ENCODE measurements at regions not wholly inside any gene's neighbourhood (a gene's known extent, or its start where the extent isn't known, plus 50 kb on each side); places are given as distances from the start of the nearest gene placed in this dataset.

DNA sequence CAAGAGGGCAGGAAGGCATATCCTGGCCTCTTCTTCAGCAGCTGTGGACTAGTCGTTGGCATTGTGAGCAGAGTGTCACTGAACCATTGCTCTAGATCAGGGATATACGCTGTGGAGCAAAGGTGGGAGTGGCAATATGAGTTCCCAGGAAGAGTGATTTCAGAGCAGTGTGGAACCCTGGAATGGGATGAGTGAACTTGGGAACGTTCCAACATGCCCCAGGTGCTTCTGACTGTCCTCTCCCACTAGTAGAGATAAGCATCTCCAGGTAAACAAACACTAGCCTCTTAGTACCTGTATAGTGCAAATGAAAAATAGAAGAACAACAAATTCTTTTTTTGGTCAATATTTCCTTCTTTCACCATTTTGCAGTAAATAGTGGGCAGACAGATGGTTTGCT is 123.6 kb upstream of the VEPH1 start:
- no peak for ATAC-seq
- TF ChIP-seq, protein P1, sequence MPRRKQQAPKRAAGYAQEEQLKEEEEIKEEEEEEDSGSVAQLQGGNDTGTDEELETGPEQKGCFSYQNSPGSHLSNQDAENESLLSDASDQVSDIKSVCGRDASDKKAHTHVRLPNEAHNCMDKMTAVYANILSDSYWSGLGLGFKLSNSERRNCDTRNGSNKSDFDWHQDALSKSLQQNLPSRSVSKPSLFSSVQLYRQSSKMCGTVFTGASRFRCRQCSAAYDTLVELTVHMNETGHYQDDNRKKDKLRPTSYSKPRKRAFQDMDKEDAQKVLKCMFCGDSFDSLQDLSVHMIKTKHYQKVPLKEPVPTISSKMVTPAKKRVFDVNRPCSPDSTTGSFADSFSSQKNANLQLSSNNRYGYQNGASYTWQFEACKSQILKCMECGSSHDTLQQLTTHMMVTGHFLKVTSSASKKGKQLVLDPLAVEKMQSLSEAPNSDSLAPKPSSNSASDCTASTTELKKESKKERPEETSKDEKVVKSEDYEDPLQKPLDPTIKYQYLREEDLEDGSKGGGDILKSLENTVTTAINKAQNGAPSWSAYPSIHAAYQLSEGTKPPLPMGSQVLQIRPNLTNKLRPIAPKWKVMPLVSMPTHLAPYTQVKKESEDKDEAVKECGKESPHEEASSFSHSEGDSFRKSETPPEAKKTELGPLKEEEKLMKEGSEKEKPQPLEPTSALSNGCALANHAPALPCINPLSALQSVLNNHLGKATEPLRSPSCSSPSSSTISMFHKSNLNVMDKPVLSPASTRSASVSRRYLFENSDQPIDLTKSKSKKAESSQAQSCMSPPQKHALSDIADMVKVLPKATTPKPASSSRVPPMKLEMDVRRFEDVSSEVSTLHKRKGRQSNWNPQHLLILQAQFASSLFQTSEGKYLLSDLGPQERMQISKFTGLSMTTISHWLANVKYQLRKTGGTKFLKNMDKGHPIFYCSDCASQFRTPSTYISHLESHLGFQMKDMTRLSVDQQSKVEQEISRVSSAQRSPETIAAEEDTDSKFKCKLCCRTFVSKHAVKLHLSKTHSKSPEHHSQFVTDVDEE (CRISPR knock-in tag; IDR thresholded peaks at IDR 0.05), result no peak
- TF ChIP-seq SNAI2 (CRISPR knock-in tag; IDR thresholded peaks at IDR 0.05) (no peak), ZNF8 (CRISPR knock-in tag; IDR thresholded peaks at IDR 0.05) (no peak), TCF4 (CRISPR knock-in tag; IDR thresholded peaks at IDR 0.05; ENCODE audit: borderline replicate concordance) (no peak), ESRRG (CRISPR knock-in tag; IDR thresholded peaks at IDR 0.05) (no peak), PPARA (CRISPR knock-in tag; IDR thresholded peaks at IDR 0.05; ENCODE audit: borderline replicate concordance) (no peak), ZFP30 (CRISPR knock-in tag; IDR thresholded peaks at IDR 0.05) (no peak), ZC3H10 (CRISPR knock-in tag; IDR thresholded peaks at IDR 0.05) (no peak), GLIS3 (CRISPR knock-in tag; IDR thresholded peaks at IDR 0.05) (no peak), ZFP3 (CRISPR knock-in tag; IDR thresholded peaks at IDR 0.05) (no peak)
- TF ChIP-seq, protein P2, sequence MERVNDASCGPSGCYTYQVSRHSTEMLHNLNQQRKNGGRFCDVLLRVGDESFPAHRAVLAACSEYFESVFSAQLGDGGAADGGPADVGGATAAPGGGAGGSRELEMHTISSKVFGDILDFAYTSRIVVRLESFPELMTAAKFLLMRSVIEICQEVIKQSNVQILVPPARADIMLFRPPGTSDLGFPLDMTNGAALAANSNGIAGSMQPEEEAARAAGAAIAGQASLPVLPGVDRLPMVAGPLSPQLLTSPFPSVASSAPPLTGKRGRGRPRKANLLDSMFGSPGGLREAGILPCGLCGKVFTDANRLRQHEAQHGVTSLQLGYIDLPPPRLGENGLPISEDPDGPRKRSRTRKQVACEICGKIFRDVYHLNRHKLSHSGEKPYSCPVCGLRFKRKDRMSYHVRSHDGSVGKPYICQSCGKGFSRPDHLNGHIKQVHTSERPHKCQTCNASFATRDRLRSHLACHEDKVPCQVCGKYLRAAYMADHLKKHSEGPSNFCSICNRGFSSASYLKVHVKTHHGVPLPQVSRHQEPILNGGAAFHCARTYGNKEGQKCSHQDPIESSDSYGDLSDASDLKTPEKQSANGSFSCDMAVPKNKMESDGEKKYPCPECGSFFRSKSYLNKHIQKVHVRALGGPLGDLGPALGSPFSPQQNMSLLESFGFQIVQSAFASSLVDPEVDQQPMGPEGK (CRISPR knock-in tag; IDR thresholded peaks at IDR 0.05; ENCODE audit: borderline replicate concordance), result no peak
- TF ChIP-seq, protein P3, sequence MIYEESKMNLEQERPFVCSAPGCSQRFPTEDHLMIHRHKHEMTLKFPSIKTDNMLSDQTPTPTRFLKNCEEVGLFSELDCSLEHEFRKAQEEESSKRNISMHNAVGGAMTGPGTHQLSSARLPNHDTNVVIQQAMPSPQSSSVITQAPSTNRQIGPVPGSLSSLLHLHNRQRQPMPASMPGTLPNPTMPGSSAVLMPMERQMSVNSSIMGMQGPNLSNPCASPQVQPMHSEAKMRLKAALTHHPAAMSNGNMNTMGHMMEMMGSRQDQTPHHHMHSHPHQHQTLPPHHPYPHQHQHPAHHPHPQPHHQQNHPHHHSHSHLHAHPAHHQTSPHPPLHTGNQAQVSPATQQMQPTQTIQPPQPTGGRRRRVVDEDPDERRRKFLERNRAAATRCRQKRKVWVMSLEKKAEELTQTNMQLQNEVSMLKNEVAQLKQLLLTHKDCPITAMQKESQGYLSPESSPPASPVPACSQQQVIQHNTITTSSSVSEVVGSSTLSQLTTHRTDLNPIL (CRISPR knock-in tag; IDR thresholded peaks at IDR 0.05; ENCODE audit: low read depth), result no peak

DNA sequence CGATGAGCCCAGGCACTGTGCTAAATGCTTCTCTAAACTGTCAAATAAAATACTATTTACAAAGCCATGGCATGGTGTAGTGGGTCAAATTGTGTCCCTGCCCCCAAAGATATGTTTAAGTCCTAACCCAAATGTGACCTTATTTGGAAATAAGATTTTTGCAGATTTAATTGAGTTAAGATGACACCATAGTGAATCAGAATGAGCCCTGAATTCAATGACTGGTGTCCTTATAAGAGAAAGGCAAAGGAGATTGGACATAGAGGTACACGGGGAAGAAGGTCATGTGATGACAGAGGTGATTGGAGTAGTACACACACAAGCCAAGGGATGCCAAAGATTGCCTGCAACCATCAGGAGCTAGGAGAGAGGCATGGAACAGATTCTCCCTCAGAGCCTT is 121.6 kb upstream of the VEPH1 start:
- no peak for ATAC-seq
- TF ChIP-seq ZNF70 (CRISPR knock-in tag; IDR thresholded peaks at IDR 0.05), result no peak
- TF ChIP-seq ESRRG (CRISPR knock-in tag; IDR thresholded peaks at IDR 0.05), result no peak
- TF ChIP-seq OSR1 (CRISPR knock-in tag; IDR thresholded peaks at IDR 0.05), result no peak
- TF ChIP-seq ZFP3 (CRISPR knock-in tag; IDR thresholded peaks at IDR 0.05), result no peak
- no peak for TF ChIP-seq SNAI2 (CRISPR knock-in tag; IDR thresholded peaks at IDR 0.05)
- no peak for TF ChIP-seq ZFP30 (CRISPR knock-in tag; IDR thresholded peaks at IDR 0.05)
- TF ChIP-seq RARB (CRISPR knock-in tag; IDR thresholded peaks at IDR 0.05), result no peak
- no peak for TF ChIP-seq ZNF8 (CRISPR knock-in tag; IDR thresholded peaks at IDR 0.05)
- TF ChIP-seq, protein P4, sequence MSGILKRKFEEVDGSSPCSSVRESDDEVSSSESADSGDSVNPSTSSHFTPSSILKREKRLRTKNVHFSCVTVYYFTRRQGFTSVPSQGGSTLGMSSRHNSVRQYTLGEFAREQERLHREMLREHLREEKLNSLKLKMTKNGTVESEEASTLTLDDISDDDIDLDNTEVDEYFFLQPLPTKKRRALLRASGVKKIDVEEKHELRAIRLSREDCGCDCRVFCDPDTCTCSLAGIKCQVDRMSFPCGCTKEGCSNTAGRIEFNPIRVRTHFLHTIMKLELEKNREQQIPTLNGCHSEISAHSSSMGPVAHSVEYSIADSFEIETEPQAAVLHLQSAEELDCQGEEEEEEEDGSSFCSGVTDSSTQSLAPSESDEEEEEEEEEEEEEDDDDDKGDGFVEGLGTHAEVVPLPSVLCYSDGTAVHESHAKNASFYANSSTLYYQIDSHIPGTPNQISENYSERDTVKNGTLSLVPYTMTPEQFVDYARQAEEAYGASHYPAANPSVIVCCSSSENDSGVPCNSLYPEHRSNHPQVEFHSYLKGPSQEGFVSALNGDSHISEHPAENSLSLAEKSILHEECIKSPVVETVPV (CRISPR knock-in tag; IDR thresholded peaks at IDR 0.05), result no peak
- TF ChIP-seq, protein P3 (CRISPR knock-in tag; IDR thresholded peaks at IDR 0.05; ENCODE audit: low read depth), result no peak
- TF ChIP-seq ZC3H10 (CRISPR knock-in tag; IDR thresholded peaks at IDR 0.05), result no peak
- TF ChIP-seq, protein P1 (CRISPR knock-in tag; IDR thresholded peaks at IDR 0.05), result no peak

DNA sequence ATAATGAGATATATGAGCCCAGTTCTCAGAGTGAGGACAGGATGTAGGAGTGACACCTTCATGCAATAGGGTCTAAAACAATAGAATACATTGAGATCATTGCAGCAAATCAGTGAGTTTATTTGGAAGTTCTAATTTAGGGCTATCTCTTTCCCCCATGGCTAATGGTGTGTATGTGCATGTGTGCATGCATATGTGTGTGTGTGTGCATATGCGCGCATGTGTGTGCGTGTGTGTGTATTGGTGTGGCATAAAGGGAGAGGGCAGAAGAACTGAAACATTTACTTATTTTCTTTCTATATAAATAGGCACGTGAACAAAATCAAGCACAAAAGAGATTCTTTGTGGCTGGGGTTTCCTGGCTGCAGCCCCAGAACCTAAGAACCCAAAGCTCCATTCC is 115.7 kb upstream of the VEPH1 start:
- ATAC-seq, result no peak
- TF ChIP-seq ZFP3 (CRISPR knock-in tag; IDR thresholded peaks at IDR 0.05), result no peak
- TF ChIP-seq ISL1 (CRISPR knock-in tag; IDR thresholded peaks at IDR 0.05), result no peak
- TF ChIP-seq, protein P1 (CRISPR knock-in tag; IDR thresholded peaks at IDR 0.05), result no peak
- TF ChIP-seq ZNF565 (CRISPR knock-in tag; conservative IDR thresholded peaks at IDR 0.05; ENCODE audit: low read depth), result no peak
- TF ChIP-seq, protein P3 (CRISPR knock-in tag; IDR thresholded peaks at IDR 0.05; ENCODE audit: low read depth), result no peak
